GM23338 (cell line): ENCODE measurements at regions not wholly inside any gene's neighbourhood (a gene's known extent, or its start where the extent isn't known, plus 50 kb on each side); places are given as distances from the start of the nearest gene placed in this dataset.
A peak's percentile ranks its signal among the peaks of the same experiment; 100 is the strongest.

Experiments
- ATAC-seq: fragments of 200-7000 bp; cut with Tn5 transposase; 3 replicates; pipeline ENCODE4 v1.9.1; 2020
- DNase-seq: peaks from one replicate; pipeline ENCODE4 v3.0.0-alpha.2; 2015; ENCODE audit warnings: low spot score
- H2AFZ ChIP-seq: fragments of 200-600 bp; sonication (generic); 2 replicates; pipeline ENCODE4 v1.8.0; 2016; ENCODE audit warnings: antibody characterized with exemption, mild to moderate bottlenecking, moderate library complexity
- H3F3A ChIP-seq: fragments of 200-600 bp; sonication (generic); replicated peaks from 2 replicates; pipeline ENCODE4 v1.8.0; 2017; ENCODE audit warnings: antibody characterized with exemption, mixed run types, low read depth
- H3K27ac ChIP-seq: fragments of 200-600 bp; sonication (generic); 2 replicates; pipeline ENCODE4 v1.6.1; 2016; ENCODE audit warnings: low read depth
- H3K27me3 ChIP-seq: fragments of 200-600 bp; sonication (generic); 2 replicates; pipeline ENCODE4 v1.8.0; 2016; ENCODE audit warnings: mild to moderate bottlenecking, mixed run types, moderate library complexity; ENCODE audit not compliant: insufficient read depth
- H3K36me3 ChIP-seq: fragments of 200-600 bp; sonication (generic); 2 replicates; pipeline ENCODE4 v1.8.0; 2016; ENCODE audit warnings: mild to moderate bottlenecking; ENCODE audit not compliant: insufficient read depth
- H3K4me1 ChIP-seq: fragments of 200-600 bp; sonication (generic); 2 replicates; pipeline ENCODE4 v1.8.0; 2016; ENCODE audit warnings: mild to moderate bottlenecking, moderate library complexity; ENCODE audit not compliant: insufficient read depth
- H3K4me2 ChIP-seq: fragments of 200-600 bp; sonication (generic); 2 replicates; pipeline ENCODE4 v1.7.1; 2017; ENCODE audit warnings: mixed run types
- H3K4me3 ChIP-seq: fragments of 200-600 bp; sonication (generic); 2 replicates; pipeline ENCODE4 v1.6.1; 2016; ENCODE audit warnings: mixed run types
- H3K79me2 ChIP-seq: fragments of 200-600 bp; sonication (generic); replicated peaks from 2 replicates; pipeline ENCODE4 v1.8.0; 2017; ENCODE audit warnings: mild to moderate bottlenecking; ENCODE audit not compliant: insufficient read depth
- H3K9me2 ChIP-seq: fragments of 200-600 bp; sonication (generic); 2 replicates; pipeline ENCODE4 v1.8.0; 2017; ENCODE audit not compliant: insufficient read depth
- H4K20me1 ChIP-seq: fragments of 200-600 bp; sonication (generic); replicated peaks from 2 replicates; pipeline ENCODE4 v1.8.0; 2017; ENCODE audit warnings: mild to moderate bottlenecking; ENCODE audit not compliant: insufficient read depth
- H3K27ac Mint-ChIP-seq: 2 replicates; pipeline ENCODE4 v1.8.0; 2020; ENCODE audit warnings: inconsistent platforms, mild to moderate bottlenecking, moderate library complexity, mixed read lengths
- H3K27me3 Mint-ChIP-seq: 3 replicates; pipeline ENCODE4 v1.8.0; 2022; ENCODE audit warnings: low read depth, mild to moderate bottlenecking, moderate library complexity, mixed read lengths, inconsistent platforms; ENCODE audit not compliant: insufficient read depth, poor library complexity
- H3K36me3 Mint-ChIP-seq: 3 replicates; pipeline ENCODE4 v1.8.0; 2021; ENCODE audit warnings: low read depth, mild to moderate bottlenecking, inconsistent platforms, moderate library complexity, mixed read lengths
- H3K4me1 Mint-ChIP-seq: 3 replicates; pipeline ENCODE4 v1.8.0; 2020; ENCODE audit warnings: mild to moderate bottlenecking, inconsistent platforms, mixed read lengths
- H3K4me3 Mint-ChIP-seq: 3 replicates; pipeline ENCODE4 v1.8.0; 2021; ENCODE audit warnings: moderate library complexity, mild to moderate bottlenecking, inconsistent platforms, mixed read lengths
- H3K9me3 Mint-ChIP-seq: 3 replicates; pipeline ENCODE4 v1.8.0; 2020; ENCODE audit warnings: moderate library complexity, mild to moderate bottlenecking, inconsistent platforms, mixed read lengths
- ETS1 ChIP-seq: IDR thresholded peaks from 2 replicates; pipeline ENCODE4 v1.6.1; 2016; ENCODE audit warnings: antibody characterized with exemption
- EZH2phosphoT487 ChIP-seq: fragments of 200-600 bp; sonication (generic); IDR thresholded peaks from one replicate; pipeline ENCODE4 v1.8.1; 2018; ENCODE audit warnings: antibody characterized with exemption; ENCODE audit not compliant: unreplicated experiment
- JUNB ChIP-seq: IDR thresholded peaks from one replicate; pipeline ENCODE4 v1.6.1; 2016; ENCODE audit warnings: antibody characterized with exemption; ENCODE audit not compliant: unreplicated experiment
- NANOG ChIP-seq: IDR thresholded peaks from 2 replicates; pipeline ENCODE4 v1.6.1; 2016; ENCODE audit warnings: antibody characterized with exemption, borderline replicate concordance
- TF ChIP-seq, protein P1 (sequence below): fragments of 250-450 bp; sonication (Bioruptor Pico); IDR thresholded peaks from 2 replicates; pipeline ENCODE4 v1.5.0; 2020; ENCODE audit warnings: mild to moderate bottlenecking, moderate library complexity

GRCh38 chr2:19059076-19059475, 299.3 kb downstream of the OSR1 start:
- no peak overlapping the region for H2AFZ ChIP-seq
- H3F3A ChIP-seq = no peaks in the 10 kb centered on the region
- no peaks in the 10 kb centered on the region; the same call in 1 of the 2 replicates for H3K9me2 ChIP-seq
- Mint-ChIP-seq H3K4me3 (no peak overlapping the region), H3K9me3 (no peaks in the 10 kb centered on the region), H3K36me3 (no peaks in the 10 kb centered on the region), H3K4me1 (peaks cover 33% of the 10 kb centered on the region), H3K27me3 (no peaks in the 10 kb centered on the region), H3K27ac (peak overlapping the region; percentile 53; the same call in 1 of the 2 replicates)
- no peaks in the 10 kb centered on the region for H3K79me2 ChIP-seq
- no peak overlapping the region for H3K27ac ChIP-seq
- ATAC-seq = peak; percentile 98
- 0 out of 2 replicates have a peak overlapping the region, but pooled peaks have one; percentile 10 for H3K4me2 ChIP-seq
- no peaks in the 10 kb centered on the region for H4K20me1 ChIP-seq
- no peaks in the 10 kb centered on the region for H3K27me3 ChIP-seq
- DNase-seq = peak; percentile 86
- no peaks in the 10 kb centered on the region for H3K36me3 ChIP-seq
- H3K4me3 ChIP-seq = no peak overlapping the region
- H3K4me1 ChIP-seq = peaks cover 34% of the 10 kb centered on the region
- no peak for TF ChIP-seq JUNB
- no peak for TF ChIP-seq ETS1
- TF ChIP-seq, protein P1, sequence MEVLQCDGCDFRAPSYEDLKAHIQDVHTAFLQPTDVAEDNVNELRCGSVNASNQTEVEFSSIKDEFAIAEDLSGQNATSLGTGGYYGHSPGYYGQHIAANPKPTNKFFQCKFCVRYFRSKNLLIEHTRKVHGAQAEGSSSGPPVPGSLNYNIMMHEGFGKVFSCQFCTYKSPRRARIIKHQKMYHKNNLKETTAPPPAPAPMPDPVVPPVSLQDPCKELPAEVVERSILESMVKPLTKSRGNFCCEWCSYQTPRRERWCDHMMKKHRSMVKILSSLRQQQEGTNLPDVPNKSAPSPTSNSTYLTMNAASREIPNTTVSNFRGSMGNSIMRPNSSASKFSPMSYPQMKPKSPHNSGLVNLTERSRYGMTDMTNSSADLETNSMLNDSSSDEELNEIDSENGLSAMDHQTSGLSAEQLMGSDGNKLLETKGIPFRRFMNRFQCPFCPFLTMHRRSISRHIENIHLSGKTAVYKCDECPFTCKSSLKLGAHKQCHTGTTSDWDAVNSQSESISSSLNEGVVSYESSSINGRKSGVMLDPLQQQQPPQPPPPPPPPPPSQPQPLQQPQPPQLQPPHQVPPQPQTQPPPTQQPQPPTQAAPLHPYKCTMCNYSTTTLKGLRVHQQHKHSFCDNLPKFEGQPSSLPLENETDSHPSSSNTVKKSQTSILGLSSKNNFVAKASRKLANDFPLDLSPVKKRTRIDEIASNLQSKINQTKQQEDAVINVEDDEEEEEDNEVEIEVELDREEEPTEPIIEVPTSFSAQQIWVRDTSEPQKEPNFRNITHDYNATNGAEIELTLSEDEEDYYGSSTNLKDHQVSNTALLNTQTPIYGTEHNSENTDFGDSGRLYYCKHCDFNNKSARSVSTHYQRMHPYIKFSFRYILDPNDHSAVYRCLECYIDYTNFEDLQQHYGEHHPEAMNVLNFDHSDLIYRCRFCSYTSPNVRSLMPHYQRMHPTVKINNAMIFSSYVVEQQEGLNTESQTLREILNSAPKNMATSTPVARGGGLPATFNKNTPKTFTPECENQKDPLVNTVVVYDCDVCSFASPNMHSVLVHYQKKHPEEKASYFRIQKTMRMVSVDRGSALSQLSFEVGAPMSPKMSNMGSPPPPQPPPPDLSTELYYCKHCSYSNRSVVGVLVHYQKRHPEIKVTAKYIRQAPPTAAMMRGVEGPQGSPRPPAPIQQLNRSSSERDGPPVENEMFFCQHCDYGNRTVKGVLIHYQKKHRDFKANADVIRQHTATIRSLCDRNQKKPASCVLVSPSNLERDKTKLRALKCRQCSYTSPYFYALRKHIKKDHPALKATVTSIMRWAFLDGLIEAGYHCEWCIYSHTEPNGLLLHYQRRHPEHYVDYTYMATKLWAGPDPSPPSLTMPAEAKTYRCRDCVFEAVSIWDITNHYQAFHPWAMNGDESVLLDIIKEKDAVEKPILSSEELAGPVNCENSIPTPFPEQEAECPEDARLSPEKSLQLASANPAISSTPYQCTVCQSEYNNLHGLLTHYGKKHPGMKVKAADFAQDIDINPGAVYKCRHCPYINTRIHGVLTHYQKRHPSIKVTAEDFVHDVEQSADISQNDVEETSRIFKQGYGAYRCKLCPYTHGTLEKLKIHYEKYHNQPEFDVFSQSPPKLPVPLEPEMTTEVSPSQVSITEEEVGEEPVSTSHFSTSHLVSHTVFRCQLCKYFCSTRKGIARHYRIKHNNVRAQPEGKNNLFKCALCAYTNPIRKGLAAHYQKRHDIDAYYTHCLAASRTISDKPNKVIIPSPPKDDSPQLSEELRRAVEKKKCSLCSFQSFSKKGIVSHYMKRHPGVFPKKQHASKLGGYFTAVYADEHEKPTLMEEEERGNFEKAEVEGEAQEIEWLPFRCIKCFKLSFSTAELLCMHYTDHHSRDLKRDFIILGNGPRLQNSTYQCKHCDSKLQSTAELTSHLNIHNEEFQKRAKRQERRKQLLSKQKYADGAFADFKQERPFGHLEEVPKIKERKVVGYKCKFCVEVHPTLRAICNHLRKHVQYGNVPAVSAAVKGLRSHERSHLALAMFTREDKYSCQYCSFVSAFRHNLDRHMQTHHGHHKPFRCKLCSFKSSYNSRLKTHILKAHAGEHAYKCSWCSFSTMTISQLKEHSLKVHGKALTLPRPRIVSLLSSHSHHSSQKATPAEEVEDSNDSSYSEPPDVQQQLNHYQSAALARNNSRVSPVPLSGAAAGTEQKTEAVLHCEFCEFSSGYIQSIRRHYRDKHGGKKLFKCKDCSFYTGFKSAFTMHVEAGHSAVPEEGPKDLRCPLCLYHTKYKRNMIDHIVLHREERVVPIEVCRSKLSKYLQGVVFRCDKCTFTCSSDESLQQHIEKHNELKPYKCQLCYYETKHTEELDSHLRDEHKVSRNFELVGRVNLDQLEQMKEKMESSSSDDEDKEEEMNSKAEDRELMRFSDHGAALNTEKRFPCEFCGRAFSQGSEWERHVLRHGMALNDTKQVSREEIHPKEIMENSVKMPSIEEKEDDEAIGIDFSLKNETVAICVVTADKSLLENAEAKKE (CRISPR knock-in tag) = 0 out of 2 replicates have a peak, but pooled peaks have one; percentile 48
- no peak for TF ChIP-seq NANOG
- no peak for TF ChIP-seq EZH2phosphoT487
